Pancreas (tissue), 10 donors: ENCODE measurements at regions not wholly inside any gene's neighbourhood (a gene's known extent, or its start where the extent isn't known, plus 50 kb on each side); places are given as distances from the start of the nearest gene placed in this dataset.

Experiments used
- ATAC-seq, 4 donors: fragments of 200-7000 bp; cut with Tn5 transposase; one replicate each; pipeline versions ENCODE4 v1.8.0 to v1.9.1; 2020; ENCODE audit warnings: mild to moderate bottlenecking in 4 of 4, moderate library complexity in 4 of 4
- DNase-seq, 6 donors: peaks; one replicate each; pipeline ENCODE4 v3.0.0-alpha.2; 2020
- FAIRE-seq: peaks from 2 replicates; lab custom pipeline; 2012; peaks lifted over from hg19 to GRCh38; lab: Jason Lieb, UNC
- H3K27ac ChIP-seq, 4 donors: fragments of 200-600 bp; sonication (generic); 1 replicate in 3 of 4; 2 replicates in 1 of 4; pipeline versions ENCODE4 v1.5.0 to v1.8.0; 2020
- H3K27me3 ChIP-seq, 4 donors: fragments of 200-600 bp; one replicate each; pipeline ENCODE4 v1.8.0; 2021
- H3K36me3 ChIP-seq, 3 donors: fragments of 200-600 bp; sonication (generic) in 1 of 3; one replicate each; pipeline versions ENCODE4 v1.5.0 to v1.8.0; 2020 to 2021
- H3K4me1 ChIP-seq, 3 donors: fragments of 200-600 bp; one replicate each; pipeline ENCODE4 v1.8.0; 2021
- H3K4me3 ChIP-seq, 4 donors: fragments of 200-600 bp; sonication (generic) in 2 of 4; one replicate each; pipeline versions ENCODE4 v1.5.0 to v1.8.0; 2020 to 2021
- H3K9me3 ChIP-seq, 4 donors: fragments of 200-600 bp; one replicate each; pipeline ENCODE4 v1.8.0; 2021
- WGBS, 2 donors: extraction: QIAGEN DNeasy Blood & Tissue Kit; methylation state at CpG; one replicate each; pipeline ENCODE4 v1.1.7; 2013; 5-methylcytosine and 5-hydroxymethylcytosine counted together
- intact Hi-C, 3 donors: fragments of 100-400 bp; cut with DNase I; formaldehyde crosslinking; loops; one replicate each; pipeline versions ENCODE4 v1.11.1 to v1.14.2; 2022
- TF ChIP-seq, protein P1 (sequence below), 4 donors: fragments of 200-600 bp; sonication (generic) in 3 of 4; IDR thresholded peaks; one replicate each; pipeline versions ENCODE4 v1.5.0 to v1.8.0; 2021; ENCODE audit warnings: antibody characterized with exemption in 4 of 4
- donor health status: healthy with polysubstance abuse.
- donor health status: DM: no; HTN: no; CAD: no; lungs with moderate emphysema.
- donor health status: DM: no; HTN: no; CAD: no.
- donor health status: control.
- donor health status: control.
- donor health status: Bipolar disorder and iron deficiency.
- donor health status: DM: yes; HTN: yes; CAD: no.
- donor health status: DM: no; HTN: no; CAD: no.
- donor health status: DM: no; HTN: no; CAD: no.
- donor health status: DM: yes; HTN: yes; CAD: no.

DNA sequence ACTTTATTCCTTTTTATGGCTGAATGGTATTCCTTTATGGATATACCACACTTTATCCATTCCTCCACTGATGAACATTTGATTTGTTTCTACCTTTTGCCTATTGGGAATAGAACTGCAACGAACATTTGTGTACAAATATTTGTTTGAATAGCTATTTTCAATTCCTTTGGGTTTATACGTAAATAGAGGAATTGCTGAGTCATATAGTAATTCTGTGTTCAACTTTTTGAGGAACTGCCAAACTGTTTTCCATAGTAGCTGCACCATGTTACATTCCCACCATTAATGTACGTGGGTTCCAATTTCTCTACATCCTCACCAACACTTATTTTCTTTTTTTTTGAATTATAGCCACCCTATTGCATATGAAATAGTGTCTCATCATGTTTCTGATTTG is 156.5 kb upstream of the ATP6AP2 start:
- intact Hi-C loops = no loop called here
- no peak overlapping the region for H3K4me3 ChIP-seq
- WGBS, 2 donors = 56 to 63% methylated on average over 3 of the region's 3 CpGs
- peaks cover 0 to 6% (median 0%) of the 10 kb centered on the region in 4 donors for H3K27me3 ChIP-seq
- no peaks in the 10 kb centered on the region for H3K4me1 ChIP-seq
- DNase-seq (no peak), ATAC-seq (no peak), FAIRE-seq (no peak)
- H3K9me3 ChIP-seq = no peaks in the 10 kb centered on the region
- no peaks in the 10 kb centered on the region for H3K36me3 ChIP-seq
- H3K27ac ChIP-seq = no peak overlapping the region
- TF ChIP-seq, protein P1, sequence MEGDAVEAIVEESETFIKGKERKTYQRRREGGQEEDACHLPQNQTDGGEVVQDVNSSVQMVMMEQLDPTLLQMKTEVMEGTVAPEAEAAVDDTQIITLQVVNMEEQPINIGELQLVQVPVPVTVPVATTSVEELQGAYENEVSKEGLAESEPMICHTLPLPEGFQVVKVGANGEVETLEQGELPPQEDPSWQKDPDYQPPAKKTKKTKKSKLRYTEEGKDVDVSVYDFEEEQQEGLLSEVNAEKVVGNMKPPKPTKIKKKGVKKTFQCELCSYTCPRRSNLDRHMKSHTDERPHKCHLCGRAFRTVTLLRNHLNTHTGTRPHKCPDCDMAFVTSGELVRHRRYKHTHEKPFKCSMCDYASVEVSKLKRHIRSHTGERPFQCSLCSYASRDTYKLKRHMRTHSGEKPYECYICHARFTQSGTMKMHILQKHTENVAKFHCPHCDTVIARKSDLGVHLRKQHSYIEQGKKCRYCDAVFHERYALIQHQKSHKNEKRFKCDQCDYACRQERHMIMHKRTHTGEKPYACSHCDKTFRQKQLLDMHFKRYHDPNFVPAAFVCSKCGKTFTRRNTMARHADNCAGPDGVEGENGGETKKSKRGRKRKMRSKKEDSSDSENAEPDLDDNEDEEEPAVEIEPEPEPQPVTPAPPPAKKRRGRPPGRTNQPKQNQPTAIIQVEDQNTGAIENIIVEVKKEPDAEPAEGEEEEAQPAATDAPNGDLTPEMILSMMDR (IDR thresholded peaks at IDR 0.05) = no peak

DNA sequence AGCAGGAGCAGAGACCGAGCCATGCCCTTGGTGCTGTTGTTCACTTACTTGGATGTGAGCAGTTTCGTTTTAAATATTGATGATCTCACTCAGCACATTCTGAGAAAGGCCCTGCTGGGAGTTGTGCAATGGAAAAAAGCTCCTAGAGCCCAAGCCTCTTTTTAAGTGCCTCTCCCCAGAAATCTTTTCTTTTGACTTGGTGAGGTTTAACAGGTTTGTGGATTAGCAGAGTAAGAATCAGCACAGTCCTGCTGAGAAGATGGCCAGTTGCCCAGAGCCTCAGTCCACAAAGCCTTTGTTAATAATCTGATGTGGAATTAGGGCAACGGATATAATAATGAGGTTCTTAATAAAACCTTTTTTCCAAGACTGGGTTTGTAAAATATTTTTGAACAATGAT is 157.5 kb upstream of the ATP6AP2 start:
- no peaks in the 10 kb centered on the region for H3K9me3 ChIP-seq
- H3K27me3 ChIP-seq = peaks cover 0 to 6% (median 0%) of the 10 kb centered on the region in 4 donors
- DNase-seq (no peak), ATAC-seq (no peak), FAIRE-seq (peak; percentile 13)
- intact Hi-C loops = no loop called here
- TF ChIP-seq, protein P1 (IDR thresholded peaks at IDR 0.05) = no peak
- no peaks in the 10 kb centered on the region for H3K36me3 ChIP-seq
- no peak overlapping the region for H3K4me3 ChIP-seq
- 71 to 81% methylated on average over 3 of the region's 3 CpGs for WGBS, 2 donors
- no peaks in the 10 kb centered on the region for H3K4me1 ChIP-seq
- no peak overlapping the region for H3K27ac ChIP-seq

DNA sequence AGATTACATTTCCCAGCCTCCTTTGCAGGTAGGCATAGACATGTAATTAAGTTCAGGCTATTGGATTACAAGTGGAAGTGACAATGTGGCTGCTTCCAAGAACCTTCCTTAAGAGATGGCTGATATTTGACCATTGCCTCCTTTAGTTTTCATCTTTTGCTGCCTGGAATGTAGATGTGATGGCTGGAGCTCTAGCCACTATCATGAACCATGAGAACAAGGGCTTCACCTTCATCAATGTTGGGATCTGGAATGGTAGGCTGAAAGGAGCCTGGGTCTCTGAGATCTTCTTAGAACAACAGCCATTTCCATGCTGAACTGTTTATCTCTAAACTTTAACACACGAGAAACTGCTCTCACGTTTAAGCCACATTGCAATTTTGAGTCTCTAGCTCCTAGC is 158.7 kb upstream of the ATP6AP2 start:
- Histone ChIP-seq H3K4me1 (no peaks in the 10 kb centered on the region), H3K4me3 (no peak overlapping the region), H3K27ac (no peak overlapping the region), H3K36me3 (no peaks in the 10 kb centered on the region), H3K9me3 (no peaks in the 10 kb centered on the region), H3K27me3 (peaks cover 0 to 6% (median 0%) of the 10 kb centered on the region in 4 donors)
- intact Hi-C loops = no loop called here
- DNase-seq (no peak), FAIRE-seq (no peak), ATAC-seq (no peak)
- TF ChIP-seq, protein P1 (IDR thresholded peaks at IDR 0.05) = no peak
- 64 to 80% methylated on average over 2 of the region's 2 CpGs for WGBS, 2 donors

DNA sequence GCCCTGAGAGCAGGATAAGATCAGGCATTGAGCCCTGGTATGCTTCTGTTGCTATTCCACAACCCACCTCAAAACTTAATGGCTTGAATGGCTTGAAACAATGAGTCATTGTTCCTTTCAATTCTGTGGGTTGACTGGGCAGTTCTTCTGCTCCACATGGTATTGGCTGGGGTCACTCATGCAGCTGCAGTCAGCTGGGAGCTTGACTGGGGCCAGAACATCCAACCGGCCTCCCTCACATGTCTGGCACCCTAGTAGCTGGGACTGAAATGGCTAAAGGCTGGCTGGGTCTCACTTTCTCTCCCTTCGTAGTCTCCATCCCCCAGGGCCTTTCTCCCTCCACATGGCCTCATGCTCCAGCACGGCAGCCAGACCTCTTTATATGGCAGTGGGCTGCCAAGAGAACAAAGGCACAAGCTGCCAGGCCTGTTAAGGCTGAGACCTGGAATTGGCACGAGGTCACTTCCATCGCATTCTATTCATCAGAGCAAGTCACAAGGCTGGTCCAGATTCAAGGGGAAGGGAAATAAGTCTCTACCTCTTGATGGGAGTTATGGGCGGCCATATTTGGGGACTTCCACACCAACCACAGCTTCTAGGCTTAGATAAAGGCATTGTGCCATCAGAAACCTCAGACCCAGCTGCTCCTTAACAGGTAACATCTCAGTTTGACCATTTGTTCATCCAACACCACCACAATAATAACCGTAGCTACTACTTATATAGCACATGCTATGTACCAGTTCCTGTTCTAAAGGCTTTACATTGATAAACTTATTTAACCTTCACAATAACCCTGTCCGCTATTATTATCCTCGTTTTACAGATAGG is 159.7 kb upstream of the ATP6AP2 start:
- no peaks in the 10 kb centered on the region for H3K4me1 ChIP-seq
- H3K9me3 ChIP-seq = no peaks in the 10 kb centered on the region
- H3K27me3 ChIP-seq = peaks cover 0 to 6% (median 0%) of the 10 kb centered on the region in 4 donors
- no peaks in the 10 kb centered on the region for H3K36me3 ChIP-seq
- no peak overlapping the region for H3K27ac ChIP-seq
- ATAC-seq = peak in 1 of 4 donors; percentile 26
- no peak for FAIRE-seq
- TF ChIP-seq, protein P1 (IDR thresholded peaks at IDR 0.05) = no peak
- WGBS, 2 donors = 73 to 75% methylated on average over 9 of the region's 9 CpGs
- DNase-seq = no peak
- H3K4me3 ChIP-seq = no peak overlapping the region
- intact Hi-C loops = no loop called here

DNA sequence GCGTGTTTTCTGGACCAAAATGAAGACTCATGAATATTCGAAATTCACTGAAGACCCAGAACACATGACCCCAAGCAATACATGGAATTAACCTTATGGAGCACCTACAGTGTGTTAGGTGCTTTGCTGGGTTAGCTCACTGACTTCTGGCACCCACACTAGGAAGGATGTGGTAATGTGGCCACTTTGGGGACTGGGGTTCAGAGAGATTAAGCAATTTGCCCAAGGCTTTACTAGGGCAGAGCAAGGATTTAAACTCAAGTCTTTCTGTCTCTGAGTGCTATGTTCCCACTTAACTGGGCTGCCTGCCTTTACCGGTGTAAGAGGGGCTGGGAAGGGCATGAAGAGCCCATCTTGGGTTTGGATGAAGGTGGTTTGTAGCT is 162.0 kb upstream of the ATP6AP2 start:
- Histone ChIP-seq H3K4me1 (no peaks in the 10 kb centered on the region), H3K27ac (no peak overlapping the region), H3K9me3 (no peaks in the 10 kb centered on the region), H3K27me3 (no peaks in the 10 kb centered on the region), H3K4me3 (no peak overlapping the region), H3K36me3 (no peaks in the 10 kb centered on the region)
- intact Hi-C loops = no loop called here
- no peak for ATAC-seq
- TF ChIP-seq, protein P1 (IDR thresholded peaks at IDR 0.05) = no peak
- no peak for FAIRE-seq
- DNase-seq = no peak
- WGBS, 2 donors = 64 to 86% methylated on average over 3 of the region's 3 CpGs
